Right lobe of liver (tissue), 4 donors: ENCODE measurements at regions not wholly inside any gene's neighbourhood (a gene's known extent, or its start where the extent isn't known, plus 50 kb on each side); places are given as distances from the start of the nearest gene placed in this dataset.

Experiments
- POLR2A ChIP-seq: fragments of 450-650 bp; IDR thresholded peaks from one replicate; pipeline ENCODE4 v1.6.1; 2017; ENCODE audit warnings: antibody characterized with exemption, mild to moderate bottlenecking
- TF ChIP-seq, protein P1 (sequence below), 4 donors: fragments of 200-600 bp in 3 of 4; fragments of 450-650 bp in 1 of 4; IDR thresholded peaks; one replicate each; pipeline versions ENCODE4 v1.5.1 to v1.8.0; 2016 to 2022; ENCODE audit warnings: antibody characterized with exemption in 4 of 4, mild to moderate bottlenecking in 2 of 4
- donor health status: DM: no; HTN: no; CAD: no.
- donor health status: DM: no; HTN: no; CAD: no.
- donor health status: DM: no; HTN: yes; CAD: no.

GRCh38 chrX:134184936-134185335, 52.0 kb upstream of the CCDC160 start:
- TF ChIP-seq, protein P1, sequence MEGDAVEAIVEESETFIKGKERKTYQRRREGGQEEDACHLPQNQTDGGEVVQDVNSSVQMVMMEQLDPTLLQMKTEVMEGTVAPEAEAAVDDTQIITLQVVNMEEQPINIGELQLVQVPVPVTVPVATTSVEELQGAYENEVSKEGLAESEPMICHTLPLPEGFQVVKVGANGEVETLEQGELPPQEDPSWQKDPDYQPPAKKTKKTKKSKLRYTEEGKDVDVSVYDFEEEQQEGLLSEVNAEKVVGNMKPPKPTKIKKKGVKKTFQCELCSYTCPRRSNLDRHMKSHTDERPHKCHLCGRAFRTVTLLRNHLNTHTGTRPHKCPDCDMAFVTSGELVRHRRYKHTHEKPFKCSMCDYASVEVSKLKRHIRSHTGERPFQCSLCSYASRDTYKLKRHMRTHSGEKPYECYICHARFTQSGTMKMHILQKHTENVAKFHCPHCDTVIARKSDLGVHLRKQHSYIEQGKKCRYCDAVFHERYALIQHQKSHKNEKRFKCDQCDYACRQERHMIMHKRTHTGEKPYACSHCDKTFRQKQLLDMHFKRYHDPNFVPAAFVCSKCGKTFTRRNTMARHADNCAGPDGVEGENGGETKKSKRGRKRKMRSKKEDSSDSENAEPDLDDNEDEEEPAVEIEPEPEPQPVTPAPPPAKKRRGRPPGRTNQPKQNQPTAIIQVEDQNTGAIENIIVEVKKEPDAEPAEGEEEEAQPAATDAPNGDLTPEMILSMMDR (IDR thresholded peaks at IDR 0.05), result no peak
- TF ChIP-seq POLR2A, result no peak
